Adrenal gland (tissue), 5 donors: ENCODE measurements at regions not wholly inside any gene's neighbourhood (a gene's known extent, or its start where the extent isn't known, plus 50 kb on each side); places are given as distances from the start of the nearest gene placed in this dataset.

ENCODE experiments used
- POLR2A ChIP-seq, 2 donors: fragments of 450-650 bp; IDR thresholded peaks; one replicate each; pipeline ENCODE4 v1.6.1; 2017; ENCODE audit warnings: antibody characterized with exemption in 2 of 2, mild to moderate bottlenecking in 2 of 2, moderate library complexity in 1 of 2
- TF ChIP-seq, protein P1 (sequence below), 6 experiments: fragments of 450-650 bp in 4 of 6; fragments of 200-600 bp in 2 of 6; sonication (generic) in 1 of 6; IDR thresholded peaks; 1 replicate in 5 of 6; 2 replicates in 1 of 6; pipeline versions ENCODE4 v1.5.1 to v1.8.0; 2016 to 2021; ENCODE audit warnings: antibody characterized with exemption in 6 of 6, mild to moderate bottlenecking in 2 of 6, moderate library complexity in 1 of 6
- donor health status: DM: no; HTN: no; CAD: no.

GRCh38 chr4:15318621-15319348 lies 109.0 kb upstream of the C1QTNF7 start:
- TF ChIP-seq, protein P1, sequence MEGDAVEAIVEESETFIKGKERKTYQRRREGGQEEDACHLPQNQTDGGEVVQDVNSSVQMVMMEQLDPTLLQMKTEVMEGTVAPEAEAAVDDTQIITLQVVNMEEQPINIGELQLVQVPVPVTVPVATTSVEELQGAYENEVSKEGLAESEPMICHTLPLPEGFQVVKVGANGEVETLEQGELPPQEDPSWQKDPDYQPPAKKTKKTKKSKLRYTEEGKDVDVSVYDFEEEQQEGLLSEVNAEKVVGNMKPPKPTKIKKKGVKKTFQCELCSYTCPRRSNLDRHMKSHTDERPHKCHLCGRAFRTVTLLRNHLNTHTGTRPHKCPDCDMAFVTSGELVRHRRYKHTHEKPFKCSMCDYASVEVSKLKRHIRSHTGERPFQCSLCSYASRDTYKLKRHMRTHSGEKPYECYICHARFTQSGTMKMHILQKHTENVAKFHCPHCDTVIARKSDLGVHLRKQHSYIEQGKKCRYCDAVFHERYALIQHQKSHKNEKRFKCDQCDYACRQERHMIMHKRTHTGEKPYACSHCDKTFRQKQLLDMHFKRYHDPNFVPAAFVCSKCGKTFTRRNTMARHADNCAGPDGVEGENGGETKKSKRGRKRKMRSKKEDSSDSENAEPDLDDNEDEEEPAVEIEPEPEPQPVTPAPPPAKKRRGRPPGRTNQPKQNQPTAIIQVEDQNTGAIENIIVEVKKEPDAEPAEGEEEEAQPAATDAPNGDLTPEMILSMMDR (IDR thresholded peaks at IDR 0.05): no peak
- TF ChIP-seq POLR2A (IDR thresholded peaks at IDR 0.05): no peak
